ENCODE measurements at regions not wholly inside any gene's neighbourhood (a gene's known extent, or its start where the extent isn't known, plus 50 kb on each side); places are given as distances from the start of the nearest gene placed in this dataset.
"Not testable (repeated sequence)": the region's sequence is repeated elsewhere in the genome, so short reads cannot be mapped to it uniquely, and the experiment has no call there.

DNA sequence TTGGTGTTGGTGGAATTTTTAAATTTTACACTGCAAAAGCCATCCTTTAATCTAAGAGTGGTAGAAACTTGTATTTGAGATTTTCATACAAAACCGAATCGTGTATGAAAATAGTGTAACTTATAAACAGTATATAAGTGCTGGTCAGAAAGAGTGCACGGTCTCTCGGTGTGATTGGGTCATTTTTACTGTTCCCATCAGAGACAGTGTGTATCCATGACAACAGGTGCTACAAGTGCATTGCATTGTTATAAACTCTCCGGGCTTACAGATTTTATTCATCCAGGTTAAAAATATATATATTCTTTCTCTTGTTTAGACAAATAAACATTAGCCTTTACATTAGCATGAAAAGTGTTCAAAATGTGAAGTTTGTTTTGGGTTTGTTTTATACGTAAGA is 721.9 kb downstream of the METTL4 start:
- TF ChIP-seq, protein P1, sequence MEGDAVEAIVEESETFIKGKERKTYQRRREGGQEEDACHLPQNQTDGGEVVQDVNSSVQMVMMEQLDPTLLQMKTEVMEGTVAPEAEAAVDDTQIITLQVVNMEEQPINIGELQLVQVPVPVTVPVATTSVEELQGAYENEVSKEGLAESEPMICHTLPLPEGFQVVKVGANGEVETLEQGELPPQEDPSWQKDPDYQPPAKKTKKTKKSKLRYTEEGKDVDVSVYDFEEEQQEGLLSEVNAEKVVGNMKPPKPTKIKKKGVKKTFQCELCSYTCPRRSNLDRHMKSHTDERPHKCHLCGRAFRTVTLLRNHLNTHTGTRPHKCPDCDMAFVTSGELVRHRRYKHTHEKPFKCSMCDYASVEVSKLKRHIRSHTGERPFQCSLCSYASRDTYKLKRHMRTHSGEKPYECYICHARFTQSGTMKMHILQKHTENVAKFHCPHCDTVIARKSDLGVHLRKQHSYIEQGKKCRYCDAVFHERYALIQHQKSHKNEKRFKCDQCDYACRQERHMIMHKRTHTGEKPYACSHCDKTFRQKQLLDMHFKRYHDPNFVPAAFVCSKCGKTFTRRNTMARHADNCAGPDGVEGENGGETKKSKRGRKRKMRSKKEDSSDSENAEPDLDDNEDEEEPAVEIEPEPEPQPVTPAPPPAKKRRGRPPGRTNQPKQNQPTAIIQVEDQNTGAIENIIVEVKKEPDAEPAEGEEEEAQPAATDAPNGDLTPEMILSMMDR (IDR thresholded peaks at IDR 0.05; ENCODE audit: borderline replicate concordance, insufficient read depth, low read depth, low read length): no peak

DNA sequence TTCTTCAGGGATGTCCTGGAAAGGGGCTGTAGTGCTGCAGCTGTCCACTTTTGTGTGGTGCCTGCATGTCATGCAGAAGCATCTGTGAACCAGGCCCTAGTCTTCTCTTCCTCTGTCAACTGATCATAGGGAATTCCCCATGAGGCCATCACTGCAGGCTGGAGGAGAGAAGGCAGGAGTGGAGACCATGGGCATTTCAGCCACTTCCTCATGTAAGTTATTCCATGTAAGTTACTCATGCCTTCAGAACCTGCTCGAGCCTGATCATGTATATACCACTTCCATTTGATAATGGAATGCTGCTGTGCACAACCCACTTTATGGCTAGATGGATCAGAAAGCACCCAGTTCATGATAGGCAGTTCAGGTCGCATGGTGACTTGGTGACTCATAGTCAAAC is 714.0 kb downstream of the METTL4 start:
- not testable (repeated sequence) for H3K4me3 ChIP-seq (ENCODE audit: low read depth, low read length)

More for the DNA sequence above, 721.9 kb downstream of the METTL4 start:
- H3K4me3 ChIP-seq (ENCODE audit: low read depth, low read length): no peak overlapping the region

DNA sequence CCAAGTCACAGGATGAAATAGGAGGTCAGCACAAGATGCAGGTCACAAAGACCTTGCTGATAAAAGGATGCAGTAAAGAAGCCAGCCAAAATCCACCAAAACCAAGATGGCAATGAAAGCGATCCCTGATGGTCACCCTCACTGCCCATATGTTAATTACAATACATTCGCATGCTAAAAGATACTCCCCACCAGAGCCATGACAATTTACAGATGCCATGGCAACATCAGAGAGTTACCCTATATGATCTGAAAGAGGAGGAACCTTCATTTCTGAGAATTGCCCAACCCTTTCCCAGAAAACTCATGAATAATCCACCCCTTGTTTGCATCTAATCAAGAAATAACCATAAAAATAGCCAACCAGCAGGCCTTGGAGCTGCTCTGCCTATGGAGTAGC is 709.8 kb downstream of the METTL4 start:
- TF ChIP-seq, protein P1 (IDR thresholded peaks at IDR 0.05; ENCODE audit: borderline replicate concordance, insufficient read depth, low read depth, low read length): no peak
- no peak overlapping the region for H3K4me3 ChIP-seq (ENCODE audit: low read depth, low read length)

DNA sequence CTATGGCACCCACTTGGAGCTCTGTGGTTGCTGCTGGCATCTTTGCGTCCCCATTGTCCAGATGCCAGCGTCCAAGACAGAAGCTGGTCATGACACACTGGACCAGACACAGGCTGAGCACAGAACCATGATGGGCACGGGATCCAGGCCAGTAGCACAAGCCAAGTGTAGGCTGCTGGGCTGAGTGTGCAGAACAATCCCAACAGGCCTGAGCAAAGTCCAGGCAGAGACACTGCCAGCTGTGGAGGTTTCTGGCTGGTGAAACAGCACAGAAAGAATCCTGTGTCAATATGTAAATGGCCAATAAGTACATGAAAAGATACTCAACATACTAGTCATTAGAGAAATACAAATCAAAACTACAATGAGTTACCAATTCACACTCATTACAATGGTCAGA is 705.4 kb downstream of the METTL4 start:
- no peak overlapping the region for H3K4me3 ChIP-seq (ENCODE audit: low read depth, low read length)
- TF ChIP-seq, protein P1 (IDR thresholded peaks at IDR 0.05; ENCODE audit: borderline replicate concordance, insufficient read depth, low read depth, low read length): no peak

DNA sequence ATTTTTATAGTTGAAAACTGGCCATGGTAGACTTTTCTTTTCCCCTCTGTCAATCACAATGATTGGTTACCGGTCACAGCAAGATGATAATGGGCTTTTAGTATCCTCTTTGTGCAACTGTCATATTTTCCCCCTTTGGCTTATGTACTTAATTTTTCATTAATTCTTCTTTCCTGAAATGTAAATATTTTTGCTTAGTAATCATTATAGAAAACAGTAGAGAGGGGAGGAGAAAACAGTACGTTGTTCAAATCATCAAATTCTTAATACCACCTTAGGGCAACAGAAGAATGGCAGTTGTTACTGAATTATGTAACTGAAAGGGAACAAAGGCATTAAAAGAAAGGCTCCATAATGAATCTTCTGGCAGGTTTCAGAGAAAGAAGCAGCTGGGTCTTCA is 699.0 kb downstream of the METTL4 start:
- TF ChIP-seq, protein P1 (IDR thresholded peaks at IDR 0.05; ENCODE audit: borderline replicate concordance, insufficient read depth, low read depth, low read length): no peak
- no peak overlapping the region for H3K4me3 ChIP-seq (ENCODE audit: low read depth, low read length)

DNA sequence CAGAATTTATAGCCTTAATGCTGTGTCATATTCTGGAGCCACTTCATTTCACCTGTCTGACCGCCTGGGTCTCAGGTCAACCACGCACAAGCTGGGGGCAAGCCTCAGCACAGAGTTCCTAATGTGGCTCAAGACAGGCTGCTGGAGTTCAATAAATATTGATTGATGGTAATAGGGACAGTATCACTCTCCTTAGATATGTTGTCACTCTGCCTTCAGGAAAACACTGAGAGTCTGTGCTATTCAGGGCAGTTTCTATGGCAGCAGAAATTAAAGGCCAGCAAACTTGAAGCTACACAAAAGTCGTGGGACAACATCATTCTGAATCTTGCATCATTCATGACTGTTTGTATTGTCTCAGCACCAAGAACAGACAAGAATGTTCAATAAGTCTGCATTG is 696.1 kb downstream of the METTL4 start:
- no peak overlapping the region for H3K4me3 ChIP-seq (ENCODE audit: low read depth, low read length)
- TF ChIP-seq, protein P1 (IDR thresholded peaks at IDR 0.05; ENCODE audit: borderline replicate concordance, insufficient read depth, low read depth, low read length): no peak

DNA sequence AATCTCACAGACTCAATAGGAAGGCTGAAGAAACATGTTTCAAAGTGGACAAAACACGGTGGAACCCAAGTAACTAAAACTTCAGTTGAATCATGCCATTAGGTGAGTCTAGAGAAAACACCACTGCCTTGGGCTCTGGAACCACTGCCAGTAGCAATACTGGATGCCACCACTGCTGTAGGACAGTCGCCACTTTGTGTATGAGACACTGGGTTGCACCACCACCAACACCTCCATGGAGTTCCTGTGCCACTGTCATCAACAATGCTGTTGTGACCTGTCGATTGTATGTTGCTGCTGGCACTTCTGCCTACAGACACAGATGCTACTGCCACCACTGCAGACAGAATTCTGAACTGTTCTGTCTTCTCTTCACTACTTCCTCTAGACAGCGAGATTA is 686.7 kb downstream of the METTL4 start:
- TF ChIP-seq, protein P1 (IDR thresholded peaks at IDR 0.05; ENCODE audit: borderline replicate concordance, insufficient read depth, low read depth, low read length): no peak
- H3K4me3 ChIP-seq (ENCODE audit: low read depth, low read length): no peak overlapping the region

DNA sequence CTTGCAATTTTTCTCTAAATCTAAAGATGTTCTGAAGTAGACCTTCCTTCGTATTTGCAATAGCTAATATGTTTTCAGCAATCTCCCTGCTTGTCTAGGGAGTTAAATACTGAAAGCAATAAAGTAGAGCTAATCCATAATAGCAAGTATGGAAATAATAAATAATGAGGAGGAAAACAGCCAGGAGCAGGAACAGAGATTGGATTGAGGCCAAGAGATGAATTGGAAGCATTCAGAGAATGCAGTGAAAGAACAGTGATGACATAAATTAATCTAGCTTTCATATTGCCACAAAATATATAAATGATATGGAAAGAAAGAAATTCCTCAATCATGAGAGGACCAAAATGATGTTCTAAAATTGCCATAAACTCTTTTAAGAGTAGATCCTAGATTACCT is 679.7 kb downstream of the METTL4 start:
- TF ChIP-seq, protein P1 (IDR thresholded peaks at IDR 0.05; ENCODE audit: borderline replicate concordance, insufficient read depth, low read depth, low read length): no peak
- no peak overlapping the region for H3K4me3 ChIP-seq (ENCODE audit: low read depth, low read length)

All from GM12875 (cell line).